GM13976 (cell line): ENCODE measurements at regions not wholly inside any gene's neighbourhood (a gene's known extent, or its start where the extent isn't known, plus 50 kb on each side); places are given as distances from the start of the nearest gene placed in this dataset.
"Not testable (repeated sequence)": the region's sequence is repeated elsewhere in the genome, so short reads cannot be mapped to it uniquely, and the experiment has no call there.

Source experiments
- DNase-seq: peaks from one replicate; pipeline ENCODE4 v3.0.0; 2012; ENCODE audit warnings: low spot score
- in situ Hi-C: fragments of 300-500 bp; cut with MboI; formaldehyde crosslinking; loops from one replicate; pipeline ENCODE4 v1.12.0; 2022; ENCODE audit warnings: low sequenced_read_pairs, mixed read lengths, inconsistent platforms; ENCODE audit not compliant: unreplicated experiment
- TF ChIP-seq, protein P1 (sequence below): IDR thresholded peaks from 2 replicates; pipeline ENCODE4 v1.5.1; 2012; ENCODE audit warnings: borderline replicate concordance, mild to moderate bottlenecking; ENCODE audit not compliant: insufficient read depth; ENCODE audit errors: extremely low read depth, missing control alignments, control extremely low read depth

- no peak for DNase-seq
- TF ChIP-seq, protein P1, sequence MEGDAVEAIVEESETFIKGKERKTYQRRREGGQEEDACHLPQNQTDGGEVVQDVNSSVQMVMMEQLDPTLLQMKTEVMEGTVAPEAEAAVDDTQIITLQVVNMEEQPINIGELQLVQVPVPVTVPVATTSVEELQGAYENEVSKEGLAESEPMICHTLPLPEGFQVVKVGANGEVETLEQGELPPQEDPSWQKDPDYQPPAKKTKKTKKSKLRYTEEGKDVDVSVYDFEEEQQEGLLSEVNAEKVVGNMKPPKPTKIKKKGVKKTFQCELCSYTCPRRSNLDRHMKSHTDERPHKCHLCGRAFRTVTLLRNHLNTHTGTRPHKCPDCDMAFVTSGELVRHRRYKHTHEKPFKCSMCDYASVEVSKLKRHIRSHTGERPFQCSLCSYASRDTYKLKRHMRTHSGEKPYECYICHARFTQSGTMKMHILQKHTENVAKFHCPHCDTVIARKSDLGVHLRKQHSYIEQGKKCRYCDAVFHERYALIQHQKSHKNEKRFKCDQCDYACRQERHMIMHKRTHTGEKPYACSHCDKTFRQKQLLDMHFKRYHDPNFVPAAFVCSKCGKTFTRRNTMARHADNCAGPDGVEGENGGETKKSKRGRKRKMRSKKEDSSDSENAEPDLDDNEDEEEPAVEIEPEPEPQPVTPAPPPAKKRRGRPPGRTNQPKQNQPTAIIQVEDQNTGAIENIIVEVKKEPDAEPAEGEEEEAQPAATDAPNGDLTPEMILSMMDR: no peak
These were observed 84.4 kb upstream of the ATL2 start for GRCh38 chr2:38461470-38461869.

GRCh38 chr2:38460313-38460712, 83.2 kb upstream of the ATL2 start:
- no peak for DNase-seq
- in situ Hi-C loops: no loop called here
- TF ChIP-seq, protein P1: no peak

More at GRCh38 chr2:38461470-38461869, 84.4 kb upstream of the ATL2 start:
- in situ Hi-C loops: no loop called here

DNA sequence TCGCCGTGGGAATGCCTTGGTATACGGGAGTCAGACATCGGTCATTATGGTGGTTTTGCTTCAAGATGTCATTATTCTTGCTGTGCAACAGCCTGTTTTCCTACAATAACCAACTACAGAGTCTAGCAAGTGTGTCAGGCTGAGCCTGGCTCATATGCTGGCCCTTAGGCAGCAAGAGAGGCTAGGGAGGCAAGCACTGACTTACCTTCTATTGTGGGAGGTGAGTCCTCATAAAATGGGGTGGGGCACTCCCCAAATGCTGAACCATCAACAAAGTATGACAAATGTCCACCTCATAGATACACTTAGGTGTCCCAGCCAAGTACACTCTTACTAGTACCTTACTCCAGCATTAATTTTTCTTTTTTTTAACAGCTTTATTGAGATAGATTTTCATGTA, 77.0 kb upstream of the ATL2 start:
- in situ Hi-C loops: no loop called here
- TF ChIP-seq, protein P1: no peak
- no peak for DNase-seq

DNA sequence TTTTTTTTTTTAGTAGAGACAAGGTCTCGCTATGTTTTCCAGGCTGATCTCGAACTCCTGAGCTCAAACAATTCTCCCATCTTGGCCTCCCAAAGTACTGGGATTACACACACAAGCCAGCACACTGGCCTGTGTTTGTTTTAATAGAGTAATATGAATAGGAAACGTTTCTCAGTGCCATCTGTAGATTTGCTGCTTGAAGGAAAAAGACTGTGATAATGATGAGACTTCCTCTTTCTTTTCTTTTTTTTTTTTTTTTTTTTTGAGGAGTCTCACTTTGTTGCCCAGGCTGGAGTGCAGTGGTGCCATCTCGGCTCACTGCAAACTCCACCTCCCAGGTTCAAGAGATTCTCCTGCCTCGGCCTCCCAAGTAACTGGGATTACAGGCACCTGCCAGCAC, 74.7 kb upstream of the ATL2 start:
- in situ Hi-C loops: not testable (repeated sequence)

DNA sequence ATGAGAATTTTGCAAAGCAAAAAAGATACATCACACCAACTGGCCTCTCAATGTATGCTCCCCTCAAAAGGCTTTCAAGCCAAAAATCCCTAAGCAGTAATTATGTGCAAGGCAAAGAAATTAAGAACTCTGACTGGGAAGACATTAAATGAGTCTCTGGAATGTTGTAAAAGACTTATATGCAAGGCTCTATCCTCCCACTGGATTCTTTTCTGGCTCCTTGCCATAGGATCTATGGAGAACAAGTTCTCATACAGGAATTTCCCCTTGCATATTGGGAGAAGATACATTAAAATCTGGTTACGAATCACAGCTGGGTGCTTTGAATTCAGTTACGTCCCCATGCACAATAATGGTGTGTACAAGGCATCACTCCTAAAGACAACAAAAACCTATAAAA, 73.4 kb upstream of the ATL2 start:
- in situ Hi-C loops: no loop called here

More for the DNA sequence above, 74.7 kb upstream of the ATL2 start:
- DNase-seq: not testable (repeated sequence)

GRCh38 chr2:38448692-38449410, 71.8 kb upstream of the ATL2 start:
- DNase-seq: no peak
- in situ Hi-C loops: no loop called here
- TF ChIP-seq, protein P1: no peak

More for the DNA sequence above, 73.4 kb upstream of the ATL2 start:
- TF ChIP-seq, protein P1: no peak
- no peak for DNase-seq

- in situ Hi-C loops: no loop called here
- DNase-seq: no peak
- TF ChIP-seq, protein P1: no peak
These were observed 70.0 kb upstream of the ATL2 start for GRCh38 chr2:38446906-38447561.
